ENCODE measurements at regions not wholly inside any gene's neighbourhood (a gene's known extent, or its start where the extent isn't known, plus 50 kb on each side); places are given as distances from the start of the nearest gene placed in this dataset.

DNA sequence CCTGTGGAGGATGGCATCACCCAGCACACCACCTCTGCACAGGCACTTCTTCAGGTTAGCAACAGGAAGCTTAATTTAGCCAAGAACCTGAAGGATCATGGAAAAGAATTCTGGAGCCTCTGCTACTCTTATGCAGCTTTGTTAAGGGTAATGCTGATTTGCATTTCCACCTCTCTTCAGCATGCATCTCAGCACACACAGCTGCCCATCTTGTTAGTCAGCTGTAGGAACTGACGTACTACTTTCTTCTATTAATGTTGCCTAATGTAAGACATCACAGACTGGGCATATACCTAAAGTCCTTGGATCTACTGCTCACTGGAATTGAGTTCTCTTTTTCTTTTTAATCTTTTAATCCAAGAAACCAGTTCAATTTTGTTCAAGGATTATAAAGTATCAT, 181.0 kb downstream of the SPP2 start:
- TF ChIP-seq, protein P1, sequence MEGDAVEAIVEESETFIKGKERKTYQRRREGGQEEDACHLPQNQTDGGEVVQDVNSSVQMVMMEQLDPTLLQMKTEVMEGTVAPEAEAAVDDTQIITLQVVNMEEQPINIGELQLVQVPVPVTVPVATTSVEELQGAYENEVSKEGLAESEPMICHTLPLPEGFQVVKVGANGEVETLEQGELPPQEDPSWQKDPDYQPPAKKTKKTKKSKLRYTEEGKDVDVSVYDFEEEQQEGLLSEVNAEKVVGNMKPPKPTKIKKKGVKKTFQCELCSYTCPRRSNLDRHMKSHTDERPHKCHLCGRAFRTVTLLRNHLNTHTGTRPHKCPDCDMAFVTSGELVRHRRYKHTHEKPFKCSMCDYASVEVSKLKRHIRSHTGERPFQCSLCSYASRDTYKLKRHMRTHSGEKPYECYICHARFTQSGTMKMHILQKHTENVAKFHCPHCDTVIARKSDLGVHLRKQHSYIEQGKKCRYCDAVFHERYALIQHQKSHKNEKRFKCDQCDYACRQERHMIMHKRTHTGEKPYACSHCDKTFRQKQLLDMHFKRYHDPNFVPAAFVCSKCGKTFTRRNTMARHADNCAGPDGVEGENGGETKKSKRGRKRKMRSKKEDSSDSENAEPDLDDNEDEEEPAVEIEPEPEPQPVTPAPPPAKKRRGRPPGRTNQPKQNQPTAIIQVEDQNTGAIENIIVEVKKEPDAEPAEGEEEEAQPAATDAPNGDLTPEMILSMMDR (IDR thresholded peaks at IDR 0.05; ENCODE audit: low read depth, low read length, poor library complexity, severe bottlenecking): no peak
- TF ChIP-seq EZH2phosphoT487 (IDR thresholded peaks at IDR 0.05; ENCODE audit: borderline replicate concordance, low read length): no peak
- no peaks in the 10 kb centered on the region for H3K36me3 ChIP-seq (ENCODE audit: control insufficient read depth, low read length)

DNA sequence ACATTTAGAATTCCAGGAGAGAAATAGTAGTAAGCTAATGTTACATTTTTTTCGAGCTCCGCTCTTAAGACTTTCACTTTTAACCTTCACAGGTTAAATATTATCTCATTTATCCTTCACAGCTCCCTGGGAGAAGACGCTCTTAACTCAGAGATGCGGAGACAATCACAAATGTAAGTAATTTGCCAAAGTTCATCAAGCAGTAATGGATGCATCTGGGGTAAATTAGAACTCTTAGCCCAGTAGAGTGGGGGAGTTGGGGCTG, 168.5 kb downstream of the SPP2 start:
- Histone ChIP-seq H3K27ac (ENCODE audit: low read depth, low read length) (no peak overlapping the region), H3K36me3 (ENCODE audit: control insufficient read depth, low read length) (no peaks in the 10 kb centered on the region), H3K4me1 (ENCODE audit: control insufficient read depth, low read length) (no peaks in the 10 kb centered on the region), H4K20me1 (ENCODE audit: control insufficient read depth, insufficient read depth, low read depth, low read length) (no peaks in the 10 kb centered on the region), H3F3A (ENCODE audit: control insufficient read depth, insufficient read depth) (no peaks in the 10 kb centered on the region), H3K79me2 (ENCODE audit: control insufficient read depth, low read length) (no peaks in the 10 kb centered on the region), H3K4me3 (ENCODE audit: low read length) (no peak overlapping the region), H3K4me2 (ENCODE audit: low read length) (no peak overlapping the region), H3K27me3 (ENCODE audit: control insufficient read depth, low read length) (peaks cover 7% of the 10 kb centered on the region; the same call in 1 of the 2 replicates), H3K9me2 (replicated peaks; ENCODE audit: control insufficient read depth, low read length) (no peaks in the 10 kb centered on the region), H3K9me3 (ENCODE audit: control insufficient read depth, insufficient read depth, low read length) (no peaks in the 10 kb centered on the region)
- no peak for TF ChIP-seq EZH2phosphoT487 (IDR thresholded peaks at IDR 0.05; ENCODE audit: borderline replicate concordance, low read length)
- TF ChIP-seq, protein P1 (IDR thresholded peaks at IDR 0.05; ENCODE audit: low read depth, low read length, poor library complexity, severe bottlenecking): no peak

More for the DNA sequence above, 181.0 kb downstream of the SPP2 start:
- Histone ChIP-seq H3K9me3 (ENCODE audit: control insufficient read depth, insufficient read depth, low read length) (no peaks in the 10 kb centered on the region), H3K27me3 (ENCODE audit: control insufficient read depth, low read length) (no peaks in the 10 kb centered on the region), H3K79me2 (ENCODE audit: control insufficient read depth, low read length) (no peaks in the 10 kb centered on the region), H3K9me2 (replicated peaks; ENCODE audit: control insufficient read depth, low read length) (no peaks in the 10 kb centered on the region), H4K20me1 (ENCODE audit: control insufficient read depth, insufficient read depth, low read depth, low read length) (no peaks in the 10 kb centered on the region), H3K4me2 (ENCODE audit: low read length) (no peak overlapping the region), H3K4me3 (ENCODE audit: low read length) (no peak overlapping the region), H3K27ac (ENCODE audit: low read depth, low read length) (no peak overlapping the region), H3K4me1 (ENCODE audit: control insufficient read depth, low read length) (no peaks in the 10 kb centered on the region), H3F3A (ENCODE audit: control insufficient read depth, insufficient read depth) (no peaks in the 10 kb centered on the region)

DNA sequence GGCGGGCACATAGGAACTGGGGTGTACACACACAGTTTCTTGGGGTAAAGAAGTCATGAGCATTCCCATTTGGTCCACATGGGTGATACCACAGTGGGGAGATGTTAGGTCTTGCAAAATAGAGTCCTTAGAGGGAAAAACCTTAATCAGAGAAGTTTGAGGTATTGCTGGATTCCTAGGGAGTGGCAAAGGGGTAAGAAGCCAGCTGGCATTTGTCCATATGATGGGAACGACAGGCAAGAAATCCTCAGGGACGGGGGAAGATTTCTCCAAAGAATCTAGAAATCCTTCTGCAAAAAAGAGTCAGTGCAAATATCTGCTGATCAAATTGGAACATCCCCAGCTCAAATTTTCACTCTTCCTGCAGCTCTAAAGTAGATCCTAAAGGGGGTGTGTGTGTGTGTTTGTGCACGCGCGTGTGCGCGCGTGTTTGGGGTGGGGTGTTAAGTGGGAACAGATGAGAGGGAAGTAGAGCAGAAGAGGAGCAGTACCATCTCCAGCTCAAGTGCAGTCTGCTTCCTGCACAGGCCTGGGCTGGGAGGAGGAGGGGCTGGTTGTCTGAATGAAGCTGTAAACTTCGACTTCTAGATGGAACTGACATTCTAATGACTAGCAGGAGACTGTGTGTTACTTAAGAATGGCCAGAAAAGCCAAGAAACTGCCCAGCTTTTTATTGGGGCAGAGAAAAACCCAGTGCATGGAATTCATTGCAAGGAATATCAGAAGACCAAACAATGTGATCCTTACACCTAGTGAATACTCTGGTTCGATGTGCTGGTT, 168.0 kb downstream of the SPP2 start:
- H3K4me1 ChIP-seq (ENCODE audit: control insufficient read depth, low read length): no peaks in the 10 kb centered on the region
- H3K4me2 ChIP-seq (ENCODE audit: low read length): no peak overlapping the region
- no peaks in the 10 kb centered on the region for H3K36me3 ChIP-seq (ENCODE audit: control insufficient read depth, low read length)
- no peaks in the 10 kb centered on the region for H3F3A ChIP-seq (ENCODE audit: control insufficient read depth, insufficient read depth)
- H3K9me2 ChIP-seq (replicated peaks; ENCODE audit: control insufficient read depth, low read length): no peaks in the 10 kb centered on the region
- no peak overlapping the region for H3K27ac ChIP-seq (ENCODE audit: low read depth, low read length)
- peaks cover 7% of the 10 kb centered on the region; the same call in 1 of the 2 replicates for H3K27me3 ChIP-seq (ENCODE audit: control insufficient read depth, low read length)
- H3K9me3 ChIP-seq (ENCODE audit: control insufficient read depth, insufficient read depth, low read length): no peaks in the 10 kb centered on the region
- no peaks in the 10 kb centered on the region for H3K79me2 ChIP-seq (ENCODE audit: control insufficient read depth, low read length)
- H3K4me3 ChIP-seq (ENCODE audit: low read length): no peak overlapping the region
- H4K20me1 ChIP-seq (ENCODE audit: control insufficient read depth, insufficient read depth, low read depth, low read length): no peaks in the 10 kb centered on the region
- TF ChIP-seq, protein P1 (IDR thresholded peaks at IDR 0.05; ENCODE audit: low read depth, low read length, poor library complexity, severe bottlenecking): no peak
- TF ChIP-seq EZH2phosphoT487 (IDR thresholded peaks at IDR 0.05; ENCODE audit: borderline replicate concordance, low read length): no peak
